ENCODE measurements at regions not wholly inside any gene's neighbourhood (a gene's known extent, or its start where the extent isn't known, plus 50 kb on each side); places are given as distances from the start of the nearest gene placed in this dataset.

DNA sequence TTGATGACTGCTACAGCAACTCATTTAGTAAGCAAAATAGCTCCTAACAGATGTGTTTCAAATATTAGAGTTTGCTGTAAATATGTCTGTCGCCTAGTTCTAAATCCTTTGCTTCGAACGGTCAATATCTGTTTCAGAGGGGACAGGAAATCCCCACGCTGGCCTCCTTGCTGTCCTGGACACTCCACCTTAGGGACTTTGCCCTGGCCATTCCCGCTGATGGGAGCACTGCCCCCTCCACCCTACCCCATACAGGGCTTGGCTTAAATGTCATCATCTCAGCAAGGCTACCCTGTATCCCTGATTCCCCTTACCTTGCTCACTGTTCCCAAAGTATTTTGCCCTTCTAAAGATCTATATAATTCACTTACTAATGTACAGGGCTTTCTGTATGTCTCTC lies 86.1 kb upstream of the HIVEP3 start:
- H3K27ac ChIP-seq: no peak overlapping the region
- H3K4me3 ChIP-seq: no peak overlapping the region
- intact Hi-C loops (cut with DNase I): no loop called here
- DNase-seq: no peak
- TF ChIP-seq, protein P1, sequence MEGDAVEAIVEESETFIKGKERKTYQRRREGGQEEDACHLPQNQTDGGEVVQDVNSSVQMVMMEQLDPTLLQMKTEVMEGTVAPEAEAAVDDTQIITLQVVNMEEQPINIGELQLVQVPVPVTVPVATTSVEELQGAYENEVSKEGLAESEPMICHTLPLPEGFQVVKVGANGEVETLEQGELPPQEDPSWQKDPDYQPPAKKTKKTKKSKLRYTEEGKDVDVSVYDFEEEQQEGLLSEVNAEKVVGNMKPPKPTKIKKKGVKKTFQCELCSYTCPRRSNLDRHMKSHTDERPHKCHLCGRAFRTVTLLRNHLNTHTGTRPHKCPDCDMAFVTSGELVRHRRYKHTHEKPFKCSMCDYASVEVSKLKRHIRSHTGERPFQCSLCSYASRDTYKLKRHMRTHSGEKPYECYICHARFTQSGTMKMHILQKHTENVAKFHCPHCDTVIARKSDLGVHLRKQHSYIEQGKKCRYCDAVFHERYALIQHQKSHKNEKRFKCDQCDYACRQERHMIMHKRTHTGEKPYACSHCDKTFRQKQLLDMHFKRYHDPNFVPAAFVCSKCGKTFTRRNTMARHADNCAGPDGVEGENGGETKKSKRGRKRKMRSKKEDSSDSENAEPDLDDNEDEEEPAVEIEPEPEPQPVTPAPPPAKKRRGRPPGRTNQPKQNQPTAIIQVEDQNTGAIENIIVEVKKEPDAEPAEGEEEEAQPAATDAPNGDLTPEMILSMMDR (IDR thresholded peaks at IDR 0.05): no peak
- no peaks in the 10 kb centered on the region for H3K9me3 ChIP-seq
- no peaks in the 10 kb centered on the region for H3K4me1 ChIP-seq
- H3K27me3 ChIP-seq: no peaks in the 10 kb centered on the region
- H3K36me3 ChIP-seq: no peaks in the 10 kb centered on the region
- ATAC-seq: no peak

DNA sequence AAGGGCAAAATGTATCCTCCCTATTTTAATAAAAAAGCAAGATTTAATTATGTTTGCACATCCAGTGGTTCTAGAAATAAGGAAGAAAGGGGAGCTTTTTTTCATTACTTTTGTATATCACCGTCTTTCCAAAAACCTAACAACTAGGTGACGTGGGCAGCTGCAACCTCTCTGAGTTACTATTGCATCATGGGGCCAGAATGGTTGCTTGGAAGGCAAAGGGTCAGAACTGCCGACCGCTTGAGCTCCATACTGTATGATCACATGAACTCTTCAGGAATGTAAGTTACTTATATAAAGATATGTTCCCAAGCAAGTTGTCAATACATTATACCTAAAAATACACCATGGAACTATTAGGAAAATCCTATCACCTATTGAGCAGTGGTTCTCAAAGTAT lies 85.6 kb upstream of the HIVEP3 start:
- Histone ChIP-seq H3K4me1 (no peaks in the 10 kb centered on the region), H3K27me3 (no peaks in the 10 kb centered on the region), H3K27ac (no peak overlapping the region), H3K9me3 (no peaks in the 10 kb centered on the region), H3K36me3 (no peaks in the 10 kb centered on the region), H3K4me3 (no peak overlapping the region)
- TF ChIP-seq, protein P1 (IDR thresholded peaks at IDR 0.05): no peak
- intact Hi-C loops (cut with DNase I): no loop called here
- no peak for ATAC-seq
- no peak for DNase-seq

DNA sequence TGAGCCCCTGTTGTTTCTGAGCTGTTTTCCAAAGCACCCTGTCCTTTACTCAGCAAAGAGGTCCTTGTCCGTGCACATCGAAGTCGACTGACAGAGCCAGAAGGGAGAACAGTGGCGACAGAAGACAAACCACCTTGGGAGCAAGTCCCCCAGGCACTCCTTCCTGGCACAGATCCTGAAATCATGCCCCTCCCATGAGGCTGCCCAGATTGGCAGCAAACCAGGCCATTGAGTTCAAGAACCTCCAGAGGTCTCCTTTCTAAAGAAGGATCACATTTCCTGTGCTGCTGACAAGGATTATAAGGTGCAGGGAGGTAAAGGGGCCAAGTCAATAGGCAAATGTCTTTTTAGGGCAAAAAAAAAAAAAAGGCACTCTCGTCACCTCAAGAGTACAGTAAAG lies 84.7 kb upstream of the HIVEP3 start:
- TF ChIP-seq, protein P1 (IDR thresholded peaks at IDR 0.05): no peak
- Histone ChIP-seq H3K4me1 (no peaks in the 10 kb centered on the region), H3K27me3 (no peaks in the 10 kb centered on the region), H3K36me3 (no peaks in the 10 kb centered on the region), H3K27ac (no peak overlapping the region), H3K9me3 (no peaks in the 10 kb centered on the region), H3K4me3 (no peak overlapping the region)
- DNase-seq: peak in 2 of 4 donors; percentile 45 to 59
- ATAC-seq: peak; percentile 85
- intact Hi-C loops (cut with DNase I): no loop called here

DNA sequence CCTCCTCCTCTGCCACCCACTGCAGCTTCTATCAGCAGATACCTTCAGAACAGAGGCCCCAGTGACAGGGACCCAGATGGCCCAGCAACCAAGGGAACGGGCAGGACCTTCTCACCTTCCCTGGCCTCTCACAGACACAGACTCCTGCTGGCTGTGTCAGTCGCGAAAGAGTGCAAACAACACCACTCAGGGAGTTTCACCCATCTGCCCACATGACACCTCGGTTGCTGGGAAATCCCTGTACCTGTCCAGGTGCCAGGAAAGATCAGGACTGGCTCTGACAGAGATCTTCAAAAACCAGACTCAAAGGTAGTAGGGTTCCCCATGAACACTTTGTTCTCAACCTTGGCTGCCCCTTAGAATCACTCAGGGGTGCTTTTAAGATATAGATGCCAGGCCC lies 83.5 kb upstream of the HIVEP3 start:
- no peak for DNase-seq
- intact Hi-C loops (cut with DNase I): no loop called here
- no peaks in the 10 kb centered on the region for H3K36me3 ChIP-seq
- TF ChIP-seq, protein P1 (IDR thresholded peaks at IDR 0.05): no peak
- no peaks in the 10 kb centered on the region for H3K4me1 ChIP-seq
- no peak for ATAC-seq
- no peaks in the 10 kb centered on the region for H3K9me3 ChIP-seq
- no peak overlapping the region for H3K27ac ChIP-seq
- no peaks in the 10 kb centered on the region for H3K27me3 ChIP-seq
- no peak overlapping the region for H3K4me3 ChIP-seq

DNA sequence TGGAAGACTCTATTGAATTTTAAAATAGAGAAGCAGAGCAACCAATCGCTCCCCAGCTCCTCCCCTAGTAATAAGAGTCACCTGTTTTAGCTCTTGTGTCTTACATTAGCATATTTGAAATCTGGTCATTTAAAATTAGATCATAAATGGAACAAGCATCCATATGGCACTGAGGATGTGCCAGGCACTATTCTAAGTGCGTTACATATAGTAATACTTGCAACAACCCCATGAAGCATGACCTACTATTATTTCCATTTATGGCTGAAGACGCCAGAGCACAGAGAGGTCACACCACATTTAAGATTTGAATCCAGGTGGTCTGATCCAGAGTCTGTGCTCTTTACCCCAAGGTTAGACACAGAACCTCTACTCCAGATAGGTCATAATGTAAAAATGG lies 82.0 kb upstream of the HIVEP3 start:
- H3K36me3 ChIP-seq: no peaks in the 10 kb centered on the region
- H3K4me1 ChIP-seq: no peaks in the 10 kb centered on the region
- intact Hi-C loops (cut with DNase I): no loop called here
- H3K9me3 ChIP-seq: no peaks in the 10 kb centered on the region
- no peak overlapping the region for H3K27ac ChIP-seq
- no peaks in the 10 kb centered on the region for H3K27me3 ChIP-seq
- H3K4me3 ChIP-seq: no peak overlapping the region
- ATAC-seq: no peak
- TF ChIP-seq, protein P1 (IDR thresholded peaks at IDR 0.05): no peak
- DNase-seq: no peak
